ENCODE measurements at regions not wholly inside any gene's neighbourhood (a gene's known extent, or its start where the extent isn't known, plus 50 kb on each side); places are given as distances from the start of the nearest gene placed in this dataset.

DNA sequence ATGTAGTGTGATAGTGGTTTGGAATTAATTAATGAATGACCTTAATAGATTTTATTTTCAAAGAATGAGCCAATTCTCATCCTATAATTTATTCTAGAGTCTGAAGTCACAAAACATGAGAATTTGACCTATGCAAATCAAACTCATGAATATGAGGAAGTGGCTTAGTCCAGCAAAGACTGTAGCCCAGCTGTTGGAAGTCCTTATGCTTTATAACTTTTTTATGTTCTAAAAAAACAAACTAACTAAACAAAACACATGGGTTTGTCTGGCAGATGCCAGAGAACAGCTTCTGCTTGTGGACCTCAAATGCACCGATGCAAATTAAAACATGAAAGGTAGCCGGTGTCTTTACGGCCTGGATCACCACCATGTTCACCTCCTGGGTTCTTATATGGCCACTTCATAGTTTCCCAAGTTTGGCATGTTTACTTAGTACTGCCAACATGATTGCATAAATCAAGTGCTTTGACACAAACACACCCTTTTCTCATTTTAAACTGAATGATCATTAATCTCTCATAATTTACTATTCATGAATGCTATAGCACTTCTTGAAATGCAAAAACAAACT, 277.4 kb downstream of the PAPSS1 start:
- TF ChIP-seq, protein P1, sequence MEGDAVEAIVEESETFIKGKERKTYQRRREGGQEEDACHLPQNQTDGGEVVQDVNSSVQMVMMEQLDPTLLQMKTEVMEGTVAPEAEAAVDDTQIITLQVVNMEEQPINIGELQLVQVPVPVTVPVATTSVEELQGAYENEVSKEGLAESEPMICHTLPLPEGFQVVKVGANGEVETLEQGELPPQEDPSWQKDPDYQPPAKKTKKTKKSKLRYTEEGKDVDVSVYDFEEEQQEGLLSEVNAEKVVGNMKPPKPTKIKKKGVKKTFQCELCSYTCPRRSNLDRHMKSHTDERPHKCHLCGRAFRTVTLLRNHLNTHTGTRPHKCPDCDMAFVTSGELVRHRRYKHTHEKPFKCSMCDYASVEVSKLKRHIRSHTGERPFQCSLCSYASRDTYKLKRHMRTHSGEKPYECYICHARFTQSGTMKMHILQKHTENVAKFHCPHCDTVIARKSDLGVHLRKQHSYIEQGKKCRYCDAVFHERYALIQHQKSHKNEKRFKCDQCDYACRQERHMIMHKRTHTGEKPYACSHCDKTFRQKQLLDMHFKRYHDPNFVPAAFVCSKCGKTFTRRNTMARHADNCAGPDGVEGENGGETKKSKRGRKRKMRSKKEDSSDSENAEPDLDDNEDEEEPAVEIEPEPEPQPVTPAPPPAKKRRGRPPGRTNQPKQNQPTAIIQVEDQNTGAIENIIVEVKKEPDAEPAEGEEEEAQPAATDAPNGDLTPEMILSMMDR (IDR thresholded peaks at IDR 0.05) = no peak
- peak; percentile 42 for TF ChIP-seq POLR2AphosphoS5 (IDR thresholded peaks at IDR 0.05)
- no peak for TF ChIP-seq POLR2A (IDR thresholded peaks at IDR 0.05)

All from prostate gland (tissue), 2 donors.